ENCODE measurements at regions not wholly inside any gene's neighbourhood (a gene's known extent, or its start where the extent isn't known, plus 50 kb on each side); places are given as distances from the start of the nearest gene placed in this dataset.

DNA sequence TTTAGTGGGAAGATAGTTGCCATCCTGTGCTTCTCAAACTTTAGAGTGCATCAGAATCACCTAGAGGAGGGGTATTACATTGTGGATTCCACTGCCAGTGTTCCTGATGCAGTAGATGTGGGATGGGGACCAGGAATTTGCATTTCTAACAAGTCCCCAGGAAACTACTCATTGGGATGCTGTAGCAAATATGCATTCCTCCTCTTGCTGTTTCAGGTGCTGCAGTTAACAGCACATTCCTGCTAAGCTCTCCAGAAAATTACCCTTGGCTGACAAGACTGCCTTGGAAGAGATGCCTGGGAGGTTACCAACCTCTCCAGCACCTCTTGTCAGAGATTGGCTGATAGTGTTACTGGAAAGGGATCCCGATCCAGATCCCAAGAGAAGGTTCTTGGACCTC, 270.5 kb downstream of the OSTF1 start:
- Histone ChIP-seq H3K4me1 (ENCODE audit: control insufficient read depth, insufficient read depth, low read length) (no peaks in the 10 kb centered on the region), H3K4me3 (ENCODE audit: low read depth in 2 of 2, low read length in 2 of 2) (no peak overlapping the region), H3K27me3 (ENCODE audit: control insufficient read depth, insufficient read depth, low read length) (no peaks in the 10 kb centered on the region), H3K27ac (ENCODE audit: low read length) (no peak overlapping the region), H3K9me3 (ENCODE audit: control insufficient read depth, insufficient read depth, low read depth, low read length) (no peaks in the 10 kb centered on the region), H3K36me3 (ENCODE audit: control insufficient read depth, insufficient read depth, low read length) (no peaks in the 10 kb centered on the region)
- POLR2A ChIA-PET: no interaction called here
- no TSS peak for BruUV-seq (replicated peaks)
- intact Hi-C loops (cut with micrococcal nuclease; ENCODE audit: unreplicated experiment) (no loop called here), in situ Hi-C loops (cut with HindIII; ENCODE audit: low pct_unique_long_range_greater_than_20kb, low sequenced_read_pairs) (no loop called here)
- DNase-seq (ENCODE audit: low read depth, low spot score) (no peak), ATAC-seq (no peak)
- CTCF ChIA-PET: no interaction called here
- TF ChIP-seq, protein P1, sequence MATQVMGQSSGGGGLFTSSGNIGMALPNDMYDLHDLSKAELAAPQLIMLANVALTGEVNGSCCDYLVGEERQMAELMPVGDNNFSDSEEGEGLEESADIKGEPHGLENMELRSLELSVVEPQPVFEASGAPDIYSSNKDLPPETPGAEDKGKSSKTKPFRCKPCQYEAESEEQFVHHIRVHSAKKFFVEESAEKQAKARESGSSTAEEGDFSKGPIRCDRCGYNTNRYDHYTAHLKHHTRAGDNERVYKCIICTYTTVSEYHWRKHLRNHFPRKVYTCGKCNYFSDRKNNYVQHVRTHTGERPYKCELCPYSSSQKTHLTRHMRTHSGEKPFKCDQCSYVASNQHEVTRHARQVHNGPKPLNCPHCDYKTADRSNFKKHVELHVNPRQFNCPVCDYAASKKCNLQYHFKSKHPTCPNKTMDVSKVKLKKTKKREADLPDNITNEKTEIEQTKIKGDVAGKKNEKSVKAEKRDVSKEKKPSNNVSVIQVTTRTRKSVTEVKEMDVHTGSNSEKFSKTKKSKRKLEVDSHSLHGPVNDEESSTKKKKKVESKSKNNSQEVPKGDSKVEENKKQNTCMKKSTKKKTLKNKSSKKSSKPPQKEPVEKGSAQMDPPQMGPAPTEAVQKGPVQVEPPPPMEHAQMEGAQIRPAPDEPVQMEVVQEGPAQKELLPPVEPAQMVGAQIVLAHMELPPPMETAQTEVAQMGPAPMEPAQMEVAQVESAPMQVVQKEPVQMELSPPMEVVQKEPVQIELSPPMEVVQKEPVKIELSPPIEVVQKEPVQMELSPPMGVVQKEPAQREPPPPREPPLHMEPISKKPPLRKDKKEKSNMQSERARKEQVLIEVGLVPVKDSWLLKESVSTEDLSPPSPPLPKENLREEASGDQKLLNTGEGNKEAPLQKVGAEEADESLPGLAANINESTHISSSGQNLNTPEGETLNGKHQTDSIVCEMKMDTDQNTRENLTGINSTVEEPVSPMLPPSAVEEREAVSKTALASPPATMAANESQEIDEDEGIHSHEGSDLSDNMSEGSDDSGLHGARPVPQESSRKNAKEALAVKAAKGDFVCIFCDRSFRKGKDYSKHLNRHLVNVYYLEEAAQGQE (IDR thresholded peaks at IDR 0.05; ENCODE audit: insufficient read depth in 1 of 2, low read depth in 2 of 2, low read length in 1 of 2): no peak
- TF ChIP-seq, protein P2, sequence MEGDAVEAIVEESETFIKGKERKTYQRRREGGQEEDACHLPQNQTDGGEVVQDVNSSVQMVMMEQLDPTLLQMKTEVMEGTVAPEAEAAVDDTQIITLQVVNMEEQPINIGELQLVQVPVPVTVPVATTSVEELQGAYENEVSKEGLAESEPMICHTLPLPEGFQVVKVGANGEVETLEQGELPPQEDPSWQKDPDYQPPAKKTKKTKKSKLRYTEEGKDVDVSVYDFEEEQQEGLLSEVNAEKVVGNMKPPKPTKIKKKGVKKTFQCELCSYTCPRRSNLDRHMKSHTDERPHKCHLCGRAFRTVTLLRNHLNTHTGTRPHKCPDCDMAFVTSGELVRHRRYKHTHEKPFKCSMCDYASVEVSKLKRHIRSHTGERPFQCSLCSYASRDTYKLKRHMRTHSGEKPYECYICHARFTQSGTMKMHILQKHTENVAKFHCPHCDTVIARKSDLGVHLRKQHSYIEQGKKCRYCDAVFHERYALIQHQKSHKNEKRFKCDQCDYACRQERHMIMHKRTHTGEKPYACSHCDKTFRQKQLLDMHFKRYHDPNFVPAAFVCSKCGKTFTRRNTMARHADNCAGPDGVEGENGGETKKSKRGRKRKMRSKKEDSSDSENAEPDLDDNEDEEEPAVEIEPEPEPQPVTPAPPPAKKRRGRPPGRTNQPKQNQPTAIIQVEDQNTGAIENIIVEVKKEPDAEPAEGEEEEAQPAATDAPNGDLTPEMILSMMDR (IDR thresholded peaks at IDR 0.05): no peak

DNA sequence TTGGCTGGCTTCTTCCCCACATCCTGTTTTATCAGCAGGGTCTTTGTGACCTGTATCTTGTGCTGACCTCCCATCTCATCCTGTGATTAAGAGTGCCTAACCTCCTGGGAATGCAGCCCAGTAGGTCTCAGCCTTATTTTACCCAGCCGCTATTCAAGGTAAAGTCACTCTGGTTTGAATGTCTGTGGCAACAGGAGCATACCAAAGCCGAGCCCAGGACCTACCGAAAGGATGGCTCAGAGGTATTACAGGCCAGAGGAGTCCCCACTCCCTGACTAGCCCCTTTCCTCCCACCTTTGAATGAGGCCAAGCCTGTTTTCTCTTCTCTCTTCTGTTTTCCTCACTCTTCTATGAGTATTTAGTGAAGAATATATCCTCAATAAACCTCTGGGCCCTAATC, 271.3 kb downstream of the OSTF1 start:
- in situ Hi-C loops (cut with HindIII; ENCODE audit: low pct_unique_long_range_greater_than_20kb, low sequenced_read_pairs): no loop called here
- no peak overlapping the region for H3K4me3 ChIP-seq (ENCODE audit: low read depth in 2 of 2, low read length in 2 of 2)
- CTCF ChIA-PET: no interaction called here
- no peaks in the 10 kb centered on the region for H3K27me3 ChIP-seq (ENCODE audit: control insufficient read depth, insufficient read depth, low read length)
- H3K36me3 ChIP-seq (ENCODE audit: control insufficient read depth, insufficient read depth, low read length): no peaks in the 10 kb centered on the region
- H3K4me1 ChIP-seq (ENCODE audit: control insufficient read depth, insufficient read depth, low read length): no peaks in the 10 kb centered on the region
- TF ChIP-seq POLR2AphosphoS5 (IDR thresholded peaks at IDR 0.05; ENCODE audit: low read depth, low read length) (no peak), TCF7L2 (IDR thresholded peaks at IDR 0.05; ENCODE audit: low read depth, low read length) (no peak), SIN3A (IDR thresholded peaks at IDR 0.05; ENCODE audit: borderline replicate concordance, insufficient read depth, low read depth, low read length) (no peak)
- TF ChIP-seq, protein P2 (IDR thresholded peaks at IDR 0.05): no peak
- TF ChIP-seq, protein P1 (IDR thresholded peaks at IDR 0.05; ENCODE audit: insufficient read depth in 1 of 2, low read depth in 2 of 2, low read length in 1 of 2): no peak
- intact Hi-C loops (cut with micrococcal nuclease; ENCODE audit: unreplicated experiment): no loop called here
- no peak for DNase-seq (ENCODE audit: low read depth, low spot score)
- no peaks in the 10 kb centered on the region for H3K9me3 ChIP-seq (ENCODE audit: control insufficient read depth, insufficient read depth, low read depth, low read length)
- BruUV-seq (replicated peaks): no TSS peak
- ATAC-seq: no peak
- no peak overlapping the region for H3K27ac ChIP-seq (ENCODE audit: low read length)
- POLR2A ChIA-PET: no interaction called here
